Tibial artery (tissue), 4 donors: ENCODE measurements at regions not wholly inside any gene's neighbourhood (a gene's known extent, or its start where the extent isn't known, plus 50 kb on each side); places are given as distances from the start of the nearest gene placed in this dataset.

Experiments
- DNase-seq, 2 donors: peaks; one replicate each; pipeline ENCODE4 v3.0.0-alpha.2; 2019
- H3K27ac ChIP-seq, 2 donors: fragments of 200-600 bp; sonication (generic) in 1 of 2; 1 replicate in 1 of 2; 2 replicates in 1 of 2; pipeline ENCODE4 v1.5.1; 2018 to 2019; ENCODE audit warnings: mild to moderate bottlenecking in 1 of 2
- H3K27me3 ChIP-seq, 2 donors: fragments of 200-600 bp; sonication (generic) in 1 of 2; one replicate each; pipeline versions ENCODE4 v1.5.1 to v1.6.0; 2016 to 2019
- H3K36me3 ChIP-seq, 3 donors: fragments of 200-600 bp; sonication (generic) in 2 of 3; one replicate each; pipeline ENCODE4 v1.5.1; 2016 to 2019; ENCODE audit warnings: mild to moderate bottlenecking in 2 of 3
- H3K4me1 ChIP-seq, 4 donors: fragments of 200-600 bp; sonication (generic) in 2 of 4; 1 replicate in 3 of 4; 2 replicates in 1 of 4; pipeline ENCODE4 v1.5.1; 2016 to 2019
- H3K4me3 ChIP-seq, 2 donors: fragments of 200-600 bp; sonication (generic) in 1 of 2; 1 replicate in 1 of 2; 2 replicates in 1 of 2; pipeline ENCODE4 v1.5.1; 2018 to 2019; ENCODE audit warnings: mild to moderate bottlenecking in 2 of 2
- H3K9me3 ChIP-seq, 3 donors: fragments of 200-600 bp; sonication (generic) in 1 of 3; one replicate each; pipeline ENCODE4 v1.5.1; 2016 to 2019
- CTCF ChIP-seq, 2 experiments: fragments of 200-600 bp in 1 of 2; fragments of 450-650 bp in 1 of 2; IDR thresholded peaks; one replicate each; pipeline ENCODE4 v1.5.1; 2017 to 2019; ENCODE audit warnings: antibody characterized with exemption in 2 of 2, mild to moderate bottlenecking in 1 of 2, moderate library complexity in 1 of 2
- intact Hi-C: fragments of 100-400 bp; cut with DNase I; formaldehyde crosslinking; loops from one replicate; pipeline ENCODE4 v1.15.0; 2023; ENCODE audit warnings: low total_unique reads

GRCh38 chr13:111594606-111595005 lies 274.2 kb downstream of the TEX29 start:
- no peaks in the 10 kb centered on the region for H3K4me1 ChIP-seq
- no peak for TF ChIP-seq CTCF (IDR thresholded peaks at IDR 0.05)
- H3K27ac ChIP-seq = no peak overlapping the region
- no peak overlapping the region for H3K4me3 ChIP-seq
- no peak for DNase-seq
- H3K27me3 ChIP-seq = peaks cover 0 to 16% of the 10 kb centered on the region in 2 donors
- intact Hi-C loops = no loop called here
- no peaks in the 10 kb centered on the region for H3K9me3 ChIP-seq
- H3K36me3 ChIP-seq = no peaks in the 10 kb centered on the region

- H3K27ac ChIP-seq = no peak overlapping the region
- intact Hi-C loops = no loop called here
- TF ChIP-seq CTCF (IDR thresholded peaks at IDR 0.05) = no peak
These were observed 274.8 kb downstream of the TEX29 start for GRCh38 chr13:111595276-111595675.

GRCh38 chr13:111595791-111596190 lies 275.3 kb downstream of the TEX29 start:
- H3K9me3 ChIP-seq = no peaks in the 10 kb centered on the region
- no peak overlapping the region for H3K4me3 ChIP-seq
- intact Hi-C loops = no loop called here
- no peaks in the 10 kb centered on the region for H3K4me1 ChIP-seq
- no peaks in the 10 kb centered on the region for H3K36me3 ChIP-seq
- H3K27ac ChIP-seq = no peak overlapping the region
- TF ChIP-seq CTCF (IDR thresholded peaks at IDR 0.05) = no peak
- peaks cover 0 to 16% of the 10 kb centered on the region in 2 donors for H3K27me3 ChIP-seq
- no peak for DNase-seq

More at GRCh38 chr13:111595276-111595675, 274.8 kb downstream of the TEX29 start:
- Histone ChIP-seq H3K4me1 (no peaks in the 10 kb centered on the region), H3K9me3 (no peaks in the 10 kb centered on the region), H3K36me3 (no peaks in the 10 kb centered on the region), H3K4me3 (no peak overlapping the region), H3K27me3 (peaks cover 0 to 16% of the 10 kb centered on the region in 2 donors)
- DNase-seq = no peak

GRCh38 chr13:111597191-111597611 lies 276.8 kb downstream of the TEX29 start:
- Histone ChIP-seq H3K27ac (no peak overlapping the region), H3K9me3 (no peaks in the 10 kb centered on the region), H3K4me1 (no peaks in the 10 kb centered on the region), H3K27me3 (peaks cover 0 to 16% of the 10 kb centered on the region in 2 donors), H3K36me3 (no peaks in the 10 kb centered on the region), H3K4me3 (no peak overlapping the region)
- intact Hi-C loops = no loop called here
- TF ChIP-seq CTCF (IDR thresholded peaks at IDR 0.05) = no peak
- DNase-seq = no peak

GRCh38 chr13:111597618-111598017 lies 277.2 kb downstream of the TEX29 start:
- DNase-seq = no peak
- Histone ChIP-seq H3K4me3 (no peak overlapping the region), H3K27me3 (peaks cover 0 to 16% of the 10 kb centered on the region in 2 donors), H3K4me1 (no peaks in the 10 kb centered on the region), H3K36me3 (no peaks in the 10 kb centered on the region), H3K27ac (no peak overlapping the region), H3K9me3 (no peaks in the 10 kb centered on the region)
- intact Hi-C loops = no loop called here
- no peak for TF ChIP-seq CTCF (IDR thresholded peaks at IDR 0.05)

GRCh38 chr13:111598747-111599146 lies 278.3 kb downstream of the TEX29 start:
- intact Hi-C loops = no loop called here
- H3K36me3 ChIP-seq = no peaks in the 10 kb centered on the region
- no peaks in the 10 kb centered on the region for H3K4me1 ChIP-seq
- H3K27me3 ChIP-seq = peaks cover 0 to 16% of the 10 kb centered on the region in 2 donors
- H3K27ac ChIP-seq = no peak overlapping the region
- TF ChIP-seq CTCF (IDR thresholded peaks at IDR 0.05) = no peak
- DNase-seq = no peak
- H3K4me3 ChIP-seq = no peak overlapping the region
- no peaks in the 10 kb centered on the region for H3K9me3 ChIP-seq
